ENCODE measurements at regions not wholly inside any gene's neighbourhood (a gene's known extent, or its start where the extent isn't known, plus 50 kb on each side); places are given as distances from the start of the nearest gene placed in this dataset.
"Not testable (repeated sequence)": the region's sequence is repeated elsewhere in the genome, so short reads cannot be mapped to it uniquely, and the experiment has no call there.

DNA sequence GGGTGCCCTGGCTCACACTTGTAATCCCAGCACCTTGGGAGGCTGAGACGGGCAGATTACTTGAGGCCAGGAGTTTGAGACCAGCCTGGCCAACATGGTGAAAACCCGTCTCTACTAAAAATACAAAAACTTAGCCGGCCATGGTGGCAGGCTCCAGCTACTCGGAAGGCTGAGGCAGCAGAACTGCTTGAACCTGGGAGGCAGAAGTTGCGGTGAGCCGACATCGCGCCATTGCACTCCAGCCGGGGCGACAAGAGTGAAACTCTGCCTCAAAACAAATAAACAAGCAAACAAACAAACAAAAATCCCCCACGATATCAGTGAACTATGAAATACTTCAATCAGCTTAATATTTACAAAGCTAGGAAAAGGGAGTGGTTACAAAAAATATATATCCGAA is 382.3 kb upstream of the KCND2 start:
- no peak for DNase-seq

GRCh38 chr7:119895320-119895719 is 377.7 kb upstream of the KCND2 start:
- DNase-seq: no peak

DNA sequence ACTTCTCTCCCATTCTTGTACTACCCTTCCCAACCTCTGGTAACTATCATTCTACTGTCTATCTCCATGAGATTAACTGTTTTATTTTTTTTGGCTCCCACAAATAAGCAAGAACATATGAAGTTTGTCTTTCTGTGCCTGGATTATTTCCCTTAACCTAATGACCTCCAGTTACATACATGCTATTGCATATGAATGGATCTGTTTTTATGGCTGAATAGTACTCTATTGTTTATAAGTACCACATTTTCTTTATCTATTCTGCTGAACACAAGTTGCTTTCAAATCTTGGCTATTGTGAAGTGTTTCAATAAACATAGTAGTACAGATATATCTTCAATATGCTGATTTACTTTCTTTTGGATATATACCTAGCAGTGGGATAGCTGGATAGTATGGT is 376.6 kb upstream of the KCND2 start:
- no peak for DNase-seq

DNA sequence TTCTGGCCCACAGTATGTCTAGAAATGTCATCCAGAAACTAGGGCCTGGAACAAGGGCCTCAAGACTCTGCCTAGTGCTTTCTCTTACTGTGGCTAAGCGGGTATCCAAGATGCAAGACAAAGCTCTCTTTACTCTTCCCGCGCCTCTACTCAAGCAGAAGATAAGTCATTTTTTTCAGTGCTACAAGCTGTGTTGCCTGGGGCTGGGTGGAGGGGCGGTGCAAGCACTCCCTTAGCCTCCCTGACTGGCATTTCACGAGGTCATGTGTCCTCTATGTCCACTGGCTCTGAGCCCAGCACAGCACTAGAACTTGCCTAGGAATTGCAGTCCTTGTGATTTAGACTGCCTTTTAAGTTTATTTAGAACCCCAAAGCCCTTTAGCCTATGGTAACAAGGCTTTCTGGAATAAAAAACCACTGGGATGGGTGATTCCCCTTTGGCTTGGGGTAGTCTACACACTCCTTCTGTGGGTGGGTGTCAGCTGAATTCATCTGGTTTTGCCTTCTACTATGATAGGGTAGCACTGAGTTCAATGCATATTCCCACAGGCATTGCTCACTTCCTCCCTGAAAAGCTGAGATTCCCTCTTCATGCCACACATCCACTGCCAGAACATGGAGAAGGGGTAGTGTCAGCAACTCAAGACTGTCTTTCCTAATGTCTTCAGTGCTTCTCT is 371.8 kb upstream of the KCND2 start:
- DNase-seq: no peak

- DNase-seq: no peak
Measured at GRCh38 chr7:119903085-119903484, 369.9 kb upstream of the KCND2 start.

- no peak for DNase-seq
Measured at GRCh38 chr7:119905495-119905894, 367.5 kb upstream of the KCND2 start.

- DNase-seq: no peak
Measured at GRCh38 chr7:119908948-119909347, 364.0 kb upstream of the KCND2 start.

DNA sequence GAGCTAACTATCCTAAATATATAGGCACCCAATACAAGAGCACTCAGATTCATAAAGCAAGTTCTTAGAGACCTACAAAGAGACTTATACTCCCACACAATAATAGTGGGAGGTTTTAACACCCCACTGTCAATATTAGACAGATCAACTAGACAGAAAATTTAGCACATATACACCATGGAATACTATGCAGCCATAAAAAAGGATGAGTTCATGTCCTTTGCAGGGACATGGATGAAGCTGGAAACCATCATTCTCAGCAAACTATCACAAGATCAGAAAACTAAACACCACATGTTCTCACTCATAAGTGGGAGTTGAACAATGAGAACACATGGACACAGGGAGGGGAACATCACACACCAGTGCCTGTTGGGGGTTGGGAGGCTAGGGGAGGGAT is 358.9 kb upstream of the KCND2 start:
- DNase-seq: not testable (repeated sequence)

- no peak for DNase-seq
Measured at GRCh38 chr7:119916501-119916900, 356.5 kb upstream of the KCND2 start.

DNA sequence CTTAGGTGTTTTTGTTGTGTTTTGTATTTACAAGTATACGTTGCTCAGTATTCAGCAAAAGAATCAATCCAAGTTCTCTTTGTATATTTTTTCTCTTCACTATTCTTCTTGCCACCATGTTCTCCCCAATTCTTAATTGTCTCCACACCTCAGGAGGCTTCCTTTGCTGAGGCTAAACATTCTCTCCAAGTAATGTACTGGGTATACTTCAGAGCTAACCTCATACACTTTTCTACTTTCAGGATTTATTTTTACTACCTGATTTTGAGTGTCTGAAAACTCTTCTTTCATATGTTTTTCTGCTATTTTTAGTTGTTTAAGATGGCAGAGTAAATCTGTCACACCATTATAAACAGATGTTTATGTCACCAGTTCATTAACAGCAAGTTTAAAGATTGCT is 354.8 kb upstream of the KCND2 start:
- DNase-seq: no peak

DNA sequence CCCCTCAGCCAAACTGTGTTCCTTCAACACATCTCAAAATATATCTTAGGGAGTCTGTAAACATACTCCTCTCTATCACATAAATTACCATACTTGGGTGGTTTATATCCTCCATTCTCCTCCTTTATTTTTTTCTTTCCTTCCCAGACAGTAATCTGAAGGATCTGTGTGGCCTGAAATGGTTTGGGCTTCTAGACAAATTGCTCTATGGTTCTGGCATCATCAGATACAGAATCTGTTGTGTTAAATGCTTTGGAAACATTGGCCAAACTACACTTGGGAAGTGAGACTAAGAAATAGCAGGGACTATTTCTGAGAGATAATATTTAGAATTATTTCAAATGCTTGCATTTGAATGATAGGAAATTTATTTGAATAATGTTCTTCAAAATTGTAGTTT is 353.0 kb upstream of the KCND2 start:
- no peak for DNase-seq

DNA sequence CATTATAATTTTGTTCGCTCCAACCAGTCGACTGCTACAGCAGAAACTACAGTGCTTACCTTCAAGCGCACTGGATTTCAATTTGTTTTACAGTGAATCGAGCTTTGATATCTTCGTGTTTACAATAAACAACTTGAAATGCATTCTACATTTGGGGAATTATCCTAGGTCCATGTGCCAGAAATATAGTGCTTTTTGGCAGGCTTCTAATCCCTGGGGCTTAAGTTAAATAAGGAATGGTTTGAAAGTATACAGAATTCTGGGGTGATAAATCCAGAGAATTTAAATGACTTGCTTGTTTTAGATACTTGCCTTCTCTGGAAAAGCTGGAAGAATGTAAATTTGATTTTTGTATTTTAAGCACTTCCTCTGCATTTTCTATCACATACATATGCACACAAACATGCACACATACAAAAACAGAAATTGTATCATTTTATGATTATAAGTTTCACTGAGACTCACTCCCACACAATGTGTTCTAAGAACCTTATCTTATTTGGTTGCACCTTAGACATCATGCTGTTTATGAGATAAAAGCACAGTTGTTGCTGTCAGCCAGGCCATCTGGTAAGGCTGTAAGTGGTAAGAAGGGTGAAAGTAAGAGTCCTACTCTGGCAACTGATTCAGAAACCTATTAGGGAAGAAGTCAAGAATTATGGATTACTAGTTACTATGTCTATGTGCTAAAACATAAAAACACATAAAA is 347.2 kb upstream of the KCND2 start:
- DNase-seq: no peak

DNA sequence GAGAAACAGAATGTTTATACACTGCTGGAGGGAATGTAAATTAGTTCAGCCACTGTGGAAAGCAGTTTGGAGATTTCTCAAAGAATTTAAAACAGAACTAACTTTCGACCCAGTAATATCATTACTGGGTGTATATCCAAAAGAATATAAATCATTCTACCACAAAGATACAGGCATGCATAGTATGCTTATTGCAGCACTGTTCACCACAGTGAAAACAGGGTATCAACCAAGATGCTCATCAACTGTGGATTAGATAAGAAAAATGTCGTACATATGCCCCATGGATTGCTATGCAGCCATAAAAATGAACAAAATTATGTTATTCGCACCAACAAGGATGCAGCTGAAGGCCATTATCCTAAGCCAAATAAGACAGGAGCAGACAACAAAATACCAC is 343.1 kb upstream of the KCND2 start:
- no peak for DNase-seq

DNA sequence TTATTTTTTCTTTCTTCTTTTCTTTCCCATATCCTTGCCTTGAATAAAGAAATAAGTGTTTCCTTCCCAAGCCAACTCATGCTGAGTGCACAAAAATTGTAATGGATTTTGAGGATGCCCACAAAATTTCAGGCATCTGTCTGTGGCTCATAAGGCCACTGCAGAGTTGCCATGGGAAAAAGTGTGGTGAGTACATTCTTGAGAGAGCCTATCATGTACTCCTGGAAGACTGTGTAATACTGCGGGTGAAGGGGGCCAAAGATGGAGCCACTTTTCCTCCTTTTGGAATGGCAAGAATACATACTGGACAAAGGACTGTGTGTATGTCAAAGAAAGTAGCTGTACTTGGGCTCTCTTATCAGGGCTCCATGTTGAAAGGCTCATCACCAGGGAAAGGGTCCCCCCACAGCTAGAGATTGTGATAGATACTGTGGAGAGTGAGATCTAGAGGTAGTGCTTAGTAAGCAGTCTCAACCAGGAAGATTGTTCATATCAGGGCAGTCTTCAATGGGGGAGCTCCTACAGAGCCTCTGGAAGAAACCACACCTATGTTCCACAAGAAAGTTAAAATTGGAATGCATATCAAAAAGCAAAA is 341.6 kb upstream of the KCND2 start:
- no peak for DNase-seq

DNA sequence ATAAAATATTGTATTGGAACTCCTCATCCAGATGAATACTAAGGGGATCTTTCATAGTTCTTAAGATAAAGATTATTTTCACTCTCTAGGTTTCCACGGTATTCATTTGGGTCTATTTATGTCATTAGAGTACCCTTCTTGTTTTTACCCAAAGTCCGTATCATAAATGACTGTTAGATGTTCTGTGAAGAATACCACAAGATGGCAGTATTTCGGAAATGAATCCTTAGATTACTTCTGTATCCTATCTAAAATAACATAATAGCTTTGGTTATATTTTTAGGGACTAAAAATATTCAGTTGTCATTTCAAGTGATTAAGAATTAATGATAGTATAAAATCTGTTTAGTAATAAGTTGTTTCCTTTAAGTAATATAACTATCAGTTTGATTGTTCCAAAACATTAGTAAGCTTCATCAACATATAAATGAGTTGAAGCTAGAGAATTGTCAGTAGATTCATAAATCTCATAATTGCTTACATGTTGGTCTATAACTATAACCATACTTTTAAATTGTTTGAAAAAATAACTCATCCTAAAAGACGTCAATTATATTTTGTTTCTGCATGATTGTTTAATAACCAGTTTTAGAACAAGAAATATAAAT is 337.5 kb upstream of the KCND2 start:
- no peak for DNase-seq

- DNase-seq: no peak
Measured at GRCh38 chr7:119936836-119937235, 336.1 kb upstream of the KCND2 start.

- DNase-seq: no peak
Measured at GRCh38 chr7:119937745-119938144, 335.2 kb upstream of the KCND2 start.

- DNase-seq: no peak
Measured at GRCh38 chr7:119943942-119944600, 328.9 kb upstream of the KCND2 start.

DNA sequence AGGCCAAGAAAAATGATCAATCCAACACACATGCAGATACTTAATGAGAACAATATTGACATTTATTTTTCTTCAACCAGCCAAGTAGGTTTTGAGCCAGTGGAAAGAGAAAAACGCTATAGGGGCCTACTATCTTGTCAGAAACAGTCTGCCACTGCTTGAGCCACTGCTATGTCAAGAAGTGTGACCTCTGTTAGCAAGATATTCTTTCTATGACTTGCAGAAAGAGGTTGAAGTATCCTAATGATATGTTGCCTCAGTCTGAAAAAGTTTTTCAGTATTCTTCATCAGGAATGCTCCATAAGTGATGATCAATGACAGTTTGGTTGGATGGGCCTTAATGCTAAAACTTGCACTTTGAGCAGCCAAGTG is 328.4 kb upstream of the KCND2 start:
- no peak for DNase-seq

DNA sequence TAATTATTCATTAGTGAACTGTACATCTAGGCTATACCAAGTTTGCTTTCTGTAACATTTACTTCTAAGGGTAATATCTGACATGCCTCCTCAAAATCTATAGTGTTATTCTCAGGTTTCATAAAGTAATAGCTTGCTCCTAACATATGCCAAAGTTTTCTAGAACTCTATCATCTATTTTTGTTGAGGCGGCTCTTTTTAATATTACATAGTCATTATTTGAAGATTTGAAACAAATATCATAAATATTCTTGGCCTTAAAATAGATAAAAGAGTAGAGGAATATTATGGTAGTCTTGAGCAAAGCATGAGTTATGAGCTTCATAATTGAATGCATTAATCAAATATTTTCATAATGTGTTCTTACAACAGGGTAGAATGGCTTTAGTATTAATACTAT is 327.2 kb upstream of the KCND2 start:
- no peak for DNase-seq

DNA sequence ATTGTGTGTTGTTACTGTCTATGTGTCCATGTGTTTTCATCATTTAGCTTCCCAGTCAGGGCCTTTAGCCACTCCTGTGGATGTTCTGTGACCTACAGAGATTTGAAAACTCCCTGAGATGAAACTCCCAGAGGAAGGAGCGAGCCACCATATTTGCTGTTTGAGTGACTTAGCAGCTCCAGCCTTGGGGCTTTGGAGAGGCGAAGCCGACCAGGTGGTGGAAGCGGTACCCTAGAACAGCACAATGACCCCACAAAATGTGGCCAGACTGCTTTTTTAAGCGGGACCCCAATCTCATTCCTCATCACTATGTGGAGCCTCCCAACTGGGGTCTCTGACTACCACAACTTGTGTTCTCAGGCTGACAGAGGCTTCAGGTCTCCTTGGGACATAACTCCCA is 323.9 kb upstream of the KCND2 start:
- no peak for DNase-seq

- DNase-seq: not testable (repeated sequence)
Measured at GRCh38 chr7:119950390-119951041, 322.5 kb upstream of the KCND2 start.
